HG02943 (cell line): ENCODE measurements at regions not wholly inside any gene's neighbourhood (a gene's known extent, or its start where the extent isn't known, plus 50 kb on each side); places are given as distances from the start of the nearest gene placed in this dataset.

Experiments used
- ATAC-seq: cut with Tn5 transposase; IDR thresholded peaks from one replicate; pipeline ENCODE4 v1.9.1; 2021; ENCODE audit warnings: mild to moderate bottlenecking, low read depth, moderate library complexity; ENCODE audit not compliant: unreplicated experiment

DNA sequence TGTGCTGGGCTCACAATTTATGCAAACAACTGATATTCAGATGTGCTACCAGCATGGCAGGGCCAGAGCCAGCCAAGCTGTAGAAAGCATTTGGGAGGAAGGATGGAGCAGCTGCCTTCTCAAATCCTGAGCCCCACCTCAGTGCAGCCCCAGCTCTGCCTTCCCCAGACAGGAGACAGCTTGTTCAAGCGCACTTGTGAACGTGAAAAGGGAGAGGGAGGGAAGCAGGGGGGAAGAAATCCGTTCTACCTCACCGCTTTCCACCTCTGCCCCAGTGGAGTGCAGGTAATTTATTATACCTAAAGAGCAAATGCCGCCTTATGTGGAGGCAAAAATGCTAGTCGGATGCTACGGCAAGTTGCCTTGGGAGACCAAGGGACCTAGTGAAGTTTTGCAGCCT is 66.0 kb upstream of the SLC14A2 start:
- ATAC-seq = no peak

DNA sequence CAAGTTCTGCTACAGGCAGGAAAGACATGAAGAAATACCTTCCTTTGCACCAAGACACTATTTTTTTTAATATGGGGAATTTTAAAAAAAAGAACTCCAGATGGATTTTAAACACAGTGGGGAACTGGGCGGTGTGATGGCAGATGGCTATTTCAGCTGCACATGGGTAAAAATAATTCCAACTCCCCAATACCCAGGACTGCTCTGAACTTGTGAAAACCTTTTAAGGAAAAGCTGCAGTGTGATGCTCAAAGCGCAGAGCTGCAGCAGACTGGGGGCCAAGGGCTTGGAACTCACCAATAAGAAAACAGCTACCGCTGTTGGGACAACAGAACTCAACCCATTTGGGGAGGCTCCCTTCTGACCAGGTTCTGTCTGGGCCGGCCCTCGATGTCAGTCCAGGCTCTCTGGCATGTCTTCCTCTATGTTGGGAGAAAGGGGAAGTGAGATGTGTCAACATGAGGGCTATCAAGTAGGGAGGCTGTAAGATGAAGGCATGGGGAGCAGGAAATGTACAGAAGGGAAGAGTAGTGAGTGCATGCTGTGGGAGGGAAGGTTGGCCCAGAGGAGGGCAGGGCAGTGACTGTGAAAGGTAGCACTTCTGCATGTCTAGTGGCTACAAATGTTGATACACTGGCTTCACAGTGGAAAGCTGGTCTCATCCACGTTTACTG is 64.0 kb upstream of the SLC14A2 start:
- ATAC-seq = no peak

DNA sequence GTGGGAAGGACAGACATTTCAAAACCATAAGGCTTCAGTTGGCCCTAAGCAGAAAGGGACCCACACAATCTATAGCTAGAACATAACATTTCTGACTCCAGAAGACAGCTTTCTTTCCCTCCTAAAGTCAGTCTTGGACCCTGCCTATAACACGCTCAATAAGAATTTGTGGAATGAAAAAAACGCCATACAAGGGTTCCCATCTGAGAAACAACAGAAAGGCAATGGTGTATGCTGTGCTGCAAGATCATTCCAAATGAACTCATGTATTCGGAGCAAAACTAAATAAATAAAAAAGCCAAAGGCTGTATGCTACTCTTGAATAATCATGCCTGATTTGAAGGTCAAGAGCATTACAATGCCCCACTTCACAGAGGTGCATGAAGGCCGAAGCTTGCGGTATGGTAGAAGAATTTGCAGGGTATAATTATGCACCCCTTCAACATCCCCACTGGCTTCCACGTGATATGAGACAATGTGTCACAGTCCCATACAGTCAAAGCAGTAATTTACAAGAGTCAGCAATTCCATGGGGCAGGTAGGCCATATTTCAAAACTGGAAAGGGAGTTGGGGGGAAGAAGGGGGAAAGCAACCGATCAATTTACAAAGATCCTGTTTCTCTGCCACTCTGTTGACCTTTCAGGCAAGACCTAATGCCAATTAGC is 61.4 kb upstream of the SLC14A2 start:
- ATAC-seq = no peak

DNA sequence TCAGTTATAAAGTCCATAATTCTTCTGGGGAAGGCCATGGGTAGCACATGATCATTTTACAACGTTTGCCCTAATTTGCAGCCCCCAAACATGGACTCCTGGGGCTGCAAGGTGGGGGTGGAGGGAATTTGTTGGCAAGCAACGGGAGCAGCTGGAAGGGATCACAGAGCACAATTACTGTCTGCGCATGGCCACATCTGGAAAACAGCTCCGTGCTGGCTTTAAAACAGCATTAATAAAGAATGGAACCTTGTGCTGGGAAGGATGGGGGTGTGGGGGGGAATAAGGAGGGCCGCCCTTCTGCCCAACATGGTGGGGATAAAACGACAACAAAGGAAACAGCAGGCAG is 60.9 kb upstream of the SLC14A2 start:
- ATAC-seq = no peak

DNA sequence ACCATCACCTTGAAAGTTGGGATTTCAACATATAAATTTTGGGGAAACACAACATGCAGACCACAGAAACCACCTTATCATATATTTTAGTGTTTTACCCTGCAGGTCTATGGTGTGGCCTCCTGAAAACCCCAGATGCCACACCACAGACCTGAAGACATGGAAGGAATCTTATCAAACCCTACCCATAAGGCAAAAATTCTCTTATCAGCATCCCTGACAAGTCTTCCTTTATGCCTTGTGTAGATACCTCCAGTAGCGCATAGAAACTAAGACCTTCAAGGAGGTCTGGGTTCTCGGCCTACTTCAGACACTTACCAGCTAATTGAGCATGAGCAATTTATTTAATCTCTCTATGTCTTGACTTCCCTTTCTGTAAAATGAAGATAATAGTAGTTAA is 59.1 kb upstream of the SLC14A2 start:
- no peak for ATAC-seq

DNA sequence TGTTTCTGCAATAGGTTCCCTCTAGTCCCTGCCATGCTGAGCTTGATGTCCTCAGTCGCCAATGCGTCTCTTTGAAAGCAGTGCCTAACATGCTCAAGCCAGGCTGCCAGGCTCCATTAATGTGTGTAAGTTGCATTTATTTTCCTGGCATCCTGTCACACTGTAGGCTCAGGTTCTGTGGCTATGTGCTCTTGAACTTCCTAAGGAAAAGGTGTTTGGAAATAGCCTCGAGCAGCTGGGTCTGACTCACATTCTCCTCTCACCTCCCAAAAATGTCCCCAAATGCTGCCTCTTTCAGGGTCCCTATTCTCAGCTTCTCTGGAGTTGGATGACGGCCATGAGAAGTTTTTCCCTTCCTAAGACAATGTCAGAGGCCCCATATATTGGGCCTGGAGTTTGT is 58.0 kb upstream of the SLC14A2 start:
- ATAC-seq = no peak

DNA sequence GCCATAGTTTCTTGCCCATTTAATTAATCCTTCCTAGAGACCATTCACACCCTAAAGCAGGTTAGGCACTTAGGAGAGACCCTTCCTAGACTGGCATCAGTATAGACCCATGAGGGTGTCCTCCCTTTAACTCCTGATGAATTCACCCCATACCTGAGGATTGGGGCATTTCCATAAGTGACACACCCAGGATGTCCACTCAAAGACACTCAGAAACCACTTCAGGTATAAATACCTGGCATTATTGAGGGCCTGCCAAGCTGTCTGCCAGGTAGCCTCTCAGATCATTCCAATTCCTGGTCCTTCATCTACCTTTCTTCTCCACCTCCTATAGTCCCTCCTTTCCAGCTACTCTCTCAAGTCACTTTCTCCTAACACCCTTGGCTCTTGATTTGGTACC is 57.5 kb upstream of the SLC14A2 start:
- ATAC-seq = no peak

DNA sequence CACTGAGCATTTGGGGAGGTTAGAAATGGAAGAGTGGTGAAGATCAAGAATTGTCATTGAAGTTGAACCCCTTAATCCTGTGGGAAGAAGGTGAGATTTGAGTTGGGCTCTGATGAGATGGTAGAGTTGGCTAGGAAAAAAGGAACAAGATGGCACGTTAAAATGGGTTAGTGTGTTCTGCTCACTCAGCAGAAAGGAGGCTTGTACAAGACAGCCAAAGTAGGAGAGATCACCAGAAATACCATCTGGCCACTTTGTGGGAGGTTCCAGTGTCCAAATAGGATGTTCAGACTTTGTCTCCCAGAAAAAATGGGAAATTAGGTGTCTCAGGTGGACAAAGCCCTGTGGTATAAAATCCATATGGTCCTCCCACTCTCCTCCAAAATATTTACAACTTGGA is 56.0 kb upstream of the SLC14A2 start:
- no peak for ATAC-seq

DNA sequence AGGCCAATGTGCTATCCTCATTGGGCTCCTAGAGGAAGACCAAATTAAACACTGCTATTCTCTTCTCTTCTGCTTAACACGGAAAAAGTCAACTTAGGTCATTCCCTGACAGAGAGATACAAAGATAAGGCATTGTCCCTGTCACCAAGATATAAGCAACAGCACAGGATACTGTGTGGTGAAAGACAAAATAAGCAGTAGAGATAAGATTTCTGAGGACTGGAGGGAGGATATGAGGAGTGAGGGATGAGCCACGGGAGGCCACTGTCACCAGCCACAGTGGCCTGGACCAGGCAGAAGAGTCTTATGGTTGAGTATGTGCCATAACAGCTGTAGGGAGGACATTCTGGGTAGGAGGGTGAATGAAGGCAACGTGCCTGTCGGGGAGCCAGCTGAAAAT is 54.4 kb upstream of the SLC14A2 start:
- ATAC-seq = no peak

DNA sequence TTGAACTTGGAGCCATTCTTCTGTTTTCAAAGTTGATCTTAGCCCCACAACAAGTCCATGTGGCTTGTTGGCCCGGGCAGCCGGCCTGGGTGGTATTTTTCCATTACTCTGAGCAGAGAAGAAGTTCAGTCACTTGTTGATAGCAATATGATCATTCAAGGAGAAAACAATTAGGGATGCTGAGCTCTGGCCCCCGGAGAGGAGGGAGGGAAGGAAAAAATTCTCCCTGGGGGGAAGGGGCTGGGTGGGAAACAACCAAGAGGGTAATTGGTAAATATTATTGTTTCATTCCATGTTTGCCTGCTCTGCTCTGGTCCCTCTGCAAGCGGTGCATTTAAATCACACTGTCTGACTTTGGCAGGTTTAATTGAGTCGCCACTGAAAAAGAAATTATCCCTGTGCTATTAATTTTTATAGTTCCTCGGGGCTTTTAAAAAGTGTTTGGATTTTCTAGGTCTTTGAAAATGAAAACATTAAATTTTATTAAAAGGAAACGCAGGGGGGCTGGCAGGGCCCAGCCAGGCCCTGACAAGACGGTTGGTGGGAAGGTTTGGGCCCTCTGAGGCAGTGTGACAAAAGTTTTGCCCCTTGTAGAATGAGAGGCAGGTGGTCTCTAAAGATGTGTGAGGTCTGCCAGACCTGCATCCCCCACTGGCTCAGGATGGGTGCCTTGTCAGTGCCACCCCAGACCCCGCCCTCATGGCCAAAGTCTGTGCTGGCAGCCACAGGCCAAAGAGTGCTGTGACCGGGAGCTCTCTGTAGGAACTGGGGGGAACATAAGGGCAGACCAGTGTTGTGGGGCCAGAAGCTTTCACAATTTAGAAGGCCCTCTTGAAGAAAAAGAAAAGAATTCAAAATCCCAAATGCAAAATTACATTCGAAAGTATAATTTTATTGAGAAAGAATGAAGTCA is 52.5 kb upstream of the SLC14A2 start:
- no peak for ATAC-seq

DNA sequence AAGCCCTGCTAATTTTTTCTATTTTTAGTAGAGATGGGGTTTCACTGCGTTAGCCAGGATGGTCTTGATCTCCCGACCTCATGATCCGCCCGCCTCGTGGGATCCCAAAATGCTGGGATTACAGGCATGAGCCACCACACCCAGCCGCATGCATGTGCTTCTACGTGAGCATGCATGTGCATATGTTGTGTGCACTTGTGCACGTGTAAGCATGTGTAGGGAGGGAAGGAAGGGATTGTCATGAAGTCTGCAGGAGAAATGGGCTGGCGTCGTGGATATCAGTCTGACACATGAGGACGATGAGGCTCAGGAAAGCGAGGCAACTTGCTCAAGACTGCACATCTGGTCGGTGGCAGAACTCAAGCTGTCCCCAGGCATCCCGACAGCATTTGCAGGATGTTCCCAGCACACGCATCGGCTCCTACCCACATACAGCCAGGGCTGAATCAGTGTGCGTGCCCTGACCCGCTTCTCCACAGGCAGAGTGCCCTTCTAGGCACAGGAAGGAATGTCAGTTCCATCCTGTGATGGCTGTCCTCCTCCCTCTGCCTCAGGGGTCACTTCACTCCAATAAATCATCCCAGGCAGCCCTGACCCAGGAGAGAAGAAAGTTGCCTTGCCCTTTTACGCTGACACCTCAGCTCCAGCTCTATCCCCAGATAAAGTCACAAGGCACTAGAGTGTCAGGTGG is 49.9 kb upstream of the SLC14A2 start:
- ATAC-seq = no peak
